Duodenal mucosa (tissue), 2 donors: ENCODE measurements at regions not wholly inside any gene's neighbourhood (a gene's known extent, or its start where the extent isn't known, plus 50 kb on each side); places are given as distances from the start of the nearest gene placed in this dataset.
"Not testable (repeated sequence)": the region's sequence is repeated elsewhere in the genome, so short reads cannot be mapped to it uniquely, and the experiment has no call there.

Experiments used
- H3K27ac ChIP-seq: one replicate; pipeline ENCODE4 v1.7.0; 2013; ENCODE audit warnings: low read depth, low read length
- H3K27me3 ChIP-seq, 2 donors: one replicate each; pipeline ENCODE4 v1.7.0; 2013; ENCODE audit warnings: low read length in 2 of 2, control low read depth in 1 of 2; ENCODE audit not compliant: insufficient read depth in 2 of 2, control insufficient read depth in 1 of 2
- H3K36me3 ChIP-seq, 2 donors: one replicate each; pipeline ENCODE4 v1.7.0; 2013; ENCODE audit warnings: low read length in 2 of 2, control low read depth in 1 of 2; ENCODE audit not compliant: insufficient read depth in 2 of 2, control insufficient read depth in 1 of 2
- H3K4me1 ChIP-seq, 2 donors: one replicate each; pipeline ENCODE4 v1.7.0; 2013; ENCODE audit warnings: low read length in 2 of 2, control low read depth in 1 of 2; ENCODE audit not compliant: insufficient read depth in 2 of 2, control insufficient read depth in 1 of 2
- H3K4me3 ChIP-seq, 2 donors: one replicate each; pipeline ENCODE4 v1.7.0; 2013; ENCODE audit warnings: low read length in 2 of 2, low read depth in 1 of 2
- H3K9ac ChIP-seq, 2 donors: one replicate each; pipeline ENCODE4 v1.7.0; 2013; ENCODE audit warnings: low read length in 2 of 2, low read depth in 1 of 2
- H3K9me3 ChIP-seq, 2 donors: one replicate each; pipeline ENCODE4 v1.7.0; 2013; ENCODE audit warnings: low read length in 2 of 2, control low read depth in 1 of 2; ENCODE audit not compliant: control insufficient read depth in 1 of 2

GRCh38 chr21:28472543-28472942, 520.1 kb downstream of the LTN1 start:
- not testable (repeated sequence) for H3K9ac ChIP-seq, H3K4me1 ChIP-seq

GRCh38 chr21:28464988-28465387, 527.7 kb downstream of the LTN1 start:
- no peaks in the 10 kb centered on the region for H3K9me3 ChIP-seq
- H3K9ac ChIP-seq: no peak overlapping the region
- H3K4me3 ChIP-seq: no peak overlapping the region
- H3K27me3 ChIP-seq: no peaks in the 10 kb centered on the region
- H3K27ac ChIP-seq: no peak overlapping the region
- no peaks in the 10 kb centered on the region for H3K4me1 ChIP-seq
- H3K36me3 ChIP-seq: no peaks in the 10 kb centered on the region

More at GRCh38 chr21:28472543-28472942, 520.1 kb downstream of the LTN1 start:
- not testable (repeated sequence) for H3K27ac ChIP-seq, H3K27me3 ChIP-seq, H3K4me3 ChIP-seq, H3K36me3 ChIP-seq, H3K9me3 ChIP-seq

- H3K36me3 ChIP-seq: no peaks in the 10 kb centered on the region
- H3K9ac ChIP-seq: no peak overlapping the region
- no peak overlapping the region for H3K4me3 ChIP-seq
Observed at GRCh38 chr21:28464095-28464494, 528.6 kb downstream of the LTN1 start.

GRCh38 chr21:28459193-28459592, 533.5 kb downstream of the LTN1 start:
- no peaks in the 10 kb centered on the region for H3K4me1 ChIP-seq
- no peaks in the 10 kb centered on the region for H3K36me3 ChIP-seq
- no peak overlapping the region for H3K4me3 ChIP-seq
- H3K27ac ChIP-seq: no peak overlapping the region
- no peaks in the 10 kb centered on the region for H3K27me3 ChIP-seq
- no peaks in the 10 kb centered on the region for H3K9me3 ChIP-seq
- H3K9ac ChIP-seq: no peak overlapping the region

More at GRCh38 chr21:28464095-28464494, 528.6 kb downstream of the LTN1 start:
- no peaks in the 10 kb centered on the region for H3K9me3 ChIP-seq
- H3K4me1 ChIP-seq: no peaks in the 10 kb centered on the region
- H3K27me3 ChIP-seq: no peaks in the 10 kb centered on the region
- no peak overlapping the region for H3K27ac ChIP-seq

- Histone ChIP-seq H3K9me3 (no peaks in the 10 kb centered on the region), H3K4me3 (no peak overlapping the region), H3K27ac (no peak overlapping the region), H3K4me1 (no peaks in the 10 kb centered on the region), H3K9ac (no peak overlapping the region), H3K36me3 (no peaks in the 10 kb centered on the region), H3K27me3 (no peaks in the 10 kb centered on the region)
Observed at GRCh38 chr21:28458446-28458845, 534.2 kb downstream of the LTN1 start.

- Histone ChIP-seq H3K9ac (no peak overlapping the region), H3K27me3 (no peaks in the 10 kb centered on the region), H3K4me3 (no peak overlapping the region), H3K27ac (no peak overlapping the region), H3K4me1 (no peaks in the 10 kb centered on the region), H3K9me3 (no peaks in the 10 kb centered on the region), H3K36me3 (no peaks in the 10 kb centered on the region)
Observed at GRCh38 chr21:28455253-28455600, 537.5 kb downstream of the LTN1 start.

GRCh38 chr21:28454564-28455252, 538.0 kb downstream of the LTN1 start:
- Histone ChIP-seq H3K4me3 (no peak overlapping the region), H3K9ac (no peak overlapping the region), H3K27ac (no peak overlapping the region), H3K9me3 (no peaks in the 10 kb centered on the region), H3K27me3 (no peaks in the 10 kb centered on the region), H3K36me3 (no peaks in the 10 kb centered on the region), H3K4me1 (no peaks in the 10 kb centered on the region)

GRCh38 chr21:28447462-28447861, 545.2 kb downstream of the LTN1 start:
- H3K4me3 ChIP-seq: no peak overlapping the region
- H3K4me1 ChIP-seq: no peaks in the 10 kb centered on the region
- H3K27me3 ChIP-seq: no peaks in the 10 kb centered on the region
- H3K9ac ChIP-seq: no peak overlapping the region
- no peak overlapping the region for H3K27ac ChIP-seq
- H3K9me3 ChIP-seq: no peaks in the 10 kb centered on the region
- no peaks in the 10 kb centered on the region for H3K36me3 ChIP-seq

- no peaks in the 10 kb centered on the region for H3K27me3 ChIP-seq
- H3K9ac ChIP-seq: no peak overlapping the region
- H3K27ac ChIP-seq: no peak overlapping the region
- H3K4me3 ChIP-seq: no peak overlapping the region
- no peaks in the 10 kb centered on the region for H3K4me1 ChIP-seq
- no peaks in the 10 kb centered on the region for H3K9me3 ChIP-seq
- no peaks in the 10 kb centered on the region for H3K36me3 ChIP-seq
Observed at GRCh38 chr21:28445141-28445830, 547.4 kb downstream of the LTN1 start.

- H3K36me3 ChIP-seq: no peaks in the 10 kb centered on the region
- no peak overlapping the region for H3K27ac ChIP-seq
- no peaks in the 10 kb centered on the region for H3K9me3 ChIP-seq
- H3K4me1 ChIP-seq: no peaks in the 10 kb centered on the region
- H3K4me3 ChIP-seq: no peak overlapping the region
- H3K27me3 ChIP-seq: no peaks in the 10 kb centered on the region
- H3K9ac ChIP-seq: no peak overlapping the region
Observed at GRCh38 chr21:28444557-28444956, 548.1 kb downstream of the LTN1 start.
